IMR-90 (cell line): ENCODE measurements at regions not wholly inside any gene's neighbourhood (a gene's known extent, or its start where the extent isn't known, plus 50 kb on each side); places are given as distances from the start of the nearest gene placed in this dataset.

ENCODE experiments used
- ATAC-seq: fragments of 200-7000 bp; cut with Tn5 transposase; 2 replicates; pipeline ENCODE4 v1.9.1; 2020; ENCODE audit warnings: low read depth, mild to moderate bottlenecking, moderate library complexity
- BruUV-seq: library from RNA; stranded (reverse); fragments of 400-500 nt; replicated peaks from 2 replicates; lab custom pipeline; 2021; lab: Mats Ljungman, UMichigan
- CTCF ChIA-PET: fragments of 300-600 bp; formaldehyde crosslinking; extraction: SDS; loops from one replicate; lab custom pipeline; 2021; ENCODE audit warnings: antibody characterized with exemption; lab: Yijun Ruan, JAX
- POLR2A ChIA-PET: fragments of 300-600 bp; sonication (Branson Sonifier 250); formaldehyde crosslinking; loops from one replicate; lab custom pipeline; 2022; ENCODE audit warnings: antibody characterized with exemption; ENCODE audit not compliant: unreplicated experiment; lab: Charles Lee
- DNase-seq: peaks from one replicate; pipeline ENCODE4 v3.0.0; 2013
- H2AFZ ChIP-seq: replicated peaks from 2 replicates; pipeline ENCODE3; 2013; ENCODE audit warnings: low read length, mild to moderate bottlenecking; ENCODE audit not compliant: poor library complexity
- H2AK5ac ChIP-seq: 2 replicates; pipeline ENCODE4 v1.6.1; 2013; ENCODE audit warnings: low read depth, low read length, inconsistent platforms
- H2AK9ac ChIP-seq: replicated peaks from 2 replicates; pipeline ENCODE3; 2013; ENCODE audit warnings: mild to moderate bottlenecking, low read depth, low read length, moderate library complexity; ENCODE audit not compliant: poor library complexity
- H2BK120ac ChIP-seq: 2 replicates; pipeline ENCODE4 v1.6.1; 2013; ENCODE audit warnings: low read depth, low read length, inconsistent platforms
- H2BK15ac ChIP-seq: 3 replicates; pipeline ENCODE4 v1.6.1; 2013; ENCODE audit warnings: low read depth, low read length, inconsistent platforms
- H2BK20ac ChIP-seq: 2 replicates; pipeline ENCODE4 v1.6.1; 2013; ENCODE audit warnings: low read depth, mild to moderate bottlenecking, inconsistent platforms, low read length, moderate library complexity
- H2BK5ac ChIP-seq: 2 replicates; pipeline ENCODE4 v1.6.1; 2013; ENCODE audit warnings: mild to moderate bottlenecking, low read depth, low read length, inconsistent platforms; ENCODE audit not compliant: poor library complexity, severe bottlenecking
- H3K14ac ChIP-seq: replicated peaks from 2 replicates; pipeline ENCODE4 v1.6.1; 2013; ENCODE audit warnings: low read depth, low read length, inconsistent platforms
- H3K18ac ChIP-seq: 2 replicates; pipeline ENCODE4 v1.6.1; 2013; ENCODE audit warnings: low read depth, low read length, control low read depth
- H3K23ac ChIP-seq: 2 replicates; pipeline ENCODE4 v1.6.1; 2013; ENCODE audit warnings: low read depth, low read length, inconsistent platforms
- H3K27ac ChIP-seq: 2 replicates; pipeline ENCODE4 v1.5.1; 2013; ENCODE audit warnings: mild to moderate bottlenecking, control low read depth, low read length; ENCODE audit not compliant: insufficient read depth
- H3K27me3 ChIP-seq: 2 replicates; pipeline ENCODE4 v1.6.1; 2013; ENCODE audit warnings: low read length; ENCODE audit not compliant: control insufficient read depth, insufficient read depth
- H3K36me3 ChIP-seq: 2 replicates; pipeline ENCODE4 v1.6.1; 2013; ENCODE audit warnings: low read length, mixed read lengths; ENCODE audit not compliant: control insufficient read depth, insufficient read depth
- H3K4ac ChIP-seq: 2 replicates; pipeline ENCODE4 v1.6.1; 2013; ENCODE audit warnings: low read depth, low read length, inconsistent platforms
- H3K4me1 ChIP-seq: 2 replicates; pipeline ENCODE4 v1.6.1; 2013; ENCODE audit warnings: low read length, mixed read lengths; ENCODE audit not compliant: control insufficient read depth, insufficient read depth
- H3K4me2 ChIP-seq: 2 replicates; pipeline ENCODE4 v1.6.1; 2013; ENCODE audit warnings: low read depth, mild to moderate bottlenecking, control low read depth, low read length, moderate library complexity
- H3K4me3 ChIP-seq: 2 replicates; pipeline ENCODE4 v1.5.1; 2013; ENCODE audit warnings: low read depth, mild to moderate bottlenecking, control low read depth, low read length, moderate library complexity; ENCODE audit not compliant: insufficient read depth
- H3K56ac ChIP-seq: 2 replicates; pipeline ENCODE4 v1.6.1; 2013; ENCODE audit warnings: low read length, inconsistent platforms; ENCODE audit not compliant: insufficient read depth; ENCODE audit errors: extremely low read depth
- H3K79me1 ChIP-seq, 2 experiments: 2 replicates each; pipeline ENCODE4 v1.6.1; 2013; ENCODE audit warnings: low read length in 2 of 2, inconsistent platforms in 1 of 2, low read depth in 1 of 2
- H3K9ac ChIP-seq: 2 replicates; pipeline ENCODE4 v1.6.1; 2013; ENCODE audit warnings: low read depth, low read length, control low read depth
- H3K9me1 ChIP-seq: 2 replicates; pipeline ENCODE4 v1.6.1; 2013; ENCODE audit warnings: low read length, inconsistent platforms; ENCODE audit not compliant: insufficient read depth
- H3K9me3 ChIP-seq: 2 replicates; pipeline ENCODE4 v1.6.1; 2013; ENCODE audit warnings: low read length; ENCODE audit not compliant: control insufficient read depth, insufficient read depth
- H4K20me1 ChIP-seq: 2 replicates; pipeline ENCODE4 v1.6.1; 2013; ENCODE audit warnings: low read length, inconsistent platforms; ENCODE audit not compliant: insufficient read depth
- H4K5ac ChIP-seq: 2 replicates; pipeline ENCODE4 v1.6.1; 2013; ENCODE audit warnings: mild to moderate bottlenecking, low read depth, low read length, control low read depth
- H4K8ac ChIP-seq, 2 experiments: 2 replicates each; pipeline ENCODE4 v1.6.1; 2013; ENCODE audit warnings: low read depth in 2 of 2, low read length in 2 of 2, control low read depth in 1 of 2, inconsistent platforms in 1 of 2
- H4K91ac ChIP-seq: 2 replicates; pipeline ENCODE4 v1.6.1; 2013; ENCODE audit warnings: low read depth, low read length, inconsistent platforms; ENCODE audit not compliant: insufficient read depth
- BHLHE40 ChIP-seq: fragments of 150-350 bp; IDR thresholded peaks from 2 replicates; pipeline ENCODE4 v1.6.1; 2016; ENCODE audit warnings: mild to moderate bottlenecking, low read depth, low read length
- CEBPB ChIP-seq: IDR thresholded peaks from 2 replicates; pipeline ENCODE4 v1.6.1; 2012; ENCODE audit warnings: low read depth, low read length, improper control_type of control experiment
- CHD1 ChIP-seq: IDR thresholded peaks from 2 replicates; pipeline ENCODE4 v1.6.1; 2012; ENCODE audit warnings: low read depth, low read length, improper control_type of control experiment
- FOS ChIP-seq: fragments of 150-350 bp; IDR thresholded peaks from 2 replicates; pipeline ENCODE4 v1.6.1; 2016; ENCODE audit warnings: low read depth, low read length
- MAFK ChIP-seq: IDR thresholded peaks from 2 replicates; pipeline ENCODE4 v1.6.1; 2012; ENCODE audit warnings: low read depth, low read length, improper control_type of control experiment
- MAZ ChIP-seq: IDR thresholded peaks from 2 replicates; pipeline ENCODE4 v1.6.1; 2012; ENCODE audit warnings: low read depth, mild to moderate bottlenecking, low read length, improper control_type of control experiment, moderate library complexity, borderline replicate concordance
- MXI1 ChIP-seq: IDR thresholded peaks from 2 replicates; pipeline ENCODE4 v1.6.1; 2012; ENCODE audit warnings: low read depth, mild to moderate bottlenecking, low read length, moderate library complexity, borderline replicate concordance
- NFE2L2 ChIP-seq: fragments of 150-350 bp; IDR thresholded peaks from 2 replicates; pipeline ENCODE4 v1.6.1; 2016; ENCODE audit warnings: low read depth, mild to moderate bottlenecking, low read length
- POLR2A ChIP-seq: IDR thresholded peaks from 2 replicates; pipeline ENCODE4 v1.6.1; 2012; ENCODE audit warnings: mild to moderate bottlenecking, low read depth, low read length
- RAD21 ChIP-seq: IDR thresholded peaks from 2 replicates; pipeline ENCODE4 v1.6.1; 2012; ENCODE audit warnings: low read length, improper control_type of control experiment
- RCOR1 ChIP-seq: IDR thresholded peaks from 2 replicates; pipeline ENCODE4 v1.6.1; 2012; ENCODE audit warnings: mild to moderate bottlenecking, low read length, improper control_type of control experiment; ENCODE audit not compliant: insufficient replicate concordance
- RFX5 ChIP-seq: IDR thresholded peaks from 2 replicates; pipeline ENCODE4 v1.8.0; 2012; ENCODE audit warnings: low read depth, mild to moderate bottlenecking, low read length, moderate library complexity
- SMC3 ChIP-seq: fragments of 150-350 bp; IDR thresholded peaks from 2 replicates; pipeline ENCODE4 v1.6.1; 2016; ENCODE audit warnings: low read depth, mild to moderate bottlenecking, antibody characterized with exemption, low read length, moderate library complexity
- WGBS, 2 experiments: methylation state at CpG; one replicate each; pipeline versions ENCODE4 v1.1.5 to v1.1.7; 2013; ENCODE audit warnings: missing lambda C conversion rate in 2 of 2; ENCODE audit not compliant: insufficient read length in 1 of 2; ENCODE audit errors: extremely low coverage in 2 of 2; 5-methylcytosine and 5-hydroxymethylcytosine counted together
- dilution Hi-C: fragments of 300-500 bp; cut with HindIII; formaldehyde crosslinking; loops from one replicate; pipeline ENCODE4 v1.14.3; 2018; ENCODE audit warnings: low sequenced_read_pairs; ENCODE audit not compliant: unreplicated experiment
- in situ Hi-C: fragments of 300-500 bp; cut with MboI; formaldehyde crosslinking; loops from 3 replicates; pipeline ENCODE4 v1.14.3; 2019; ENCODE audit warnings: low sequenced_read_pairs, inconsistent platforms, mixed read lengths
- intact Hi-C: fragments of 100-400 bp; cut with micrococcal nuclease; formaldehyde crosslinking; loops from 2 replicates; pipeline ENCODE4 v1.10.0; 2022
- TF ChIP-seq, protein P1 (sequence below): fragments of 150-350 bp; IDR thresholded peaks from 2 replicates; pipeline ENCODE4 v1.6.1; 2016; ENCODE audit warnings: low read depth, mild to moderate bottlenecking, low read length, moderate library complexity, borderline replicate concordance
- TF ChIP-seq, protein P2 (sequence below): conservative IDR thresholded peaks from 2 replicates; pipeline ENCODE4 v1.5.1; 2012; ENCODE audit warnings: mild to moderate bottlenecking, low read depth, low read length, improper control_type of control experiment
- TF ChIP-seq, protein P3 (sequence below): fragments of 150-350 bp; IDR thresholded peaks from 2 replicates; pipeline ENCODE4 v1.6.1; 2017; ENCODE audit warnings: mild to moderate bottlenecking, antibody characterized with exemption, low read length, low read depth

DNA sequence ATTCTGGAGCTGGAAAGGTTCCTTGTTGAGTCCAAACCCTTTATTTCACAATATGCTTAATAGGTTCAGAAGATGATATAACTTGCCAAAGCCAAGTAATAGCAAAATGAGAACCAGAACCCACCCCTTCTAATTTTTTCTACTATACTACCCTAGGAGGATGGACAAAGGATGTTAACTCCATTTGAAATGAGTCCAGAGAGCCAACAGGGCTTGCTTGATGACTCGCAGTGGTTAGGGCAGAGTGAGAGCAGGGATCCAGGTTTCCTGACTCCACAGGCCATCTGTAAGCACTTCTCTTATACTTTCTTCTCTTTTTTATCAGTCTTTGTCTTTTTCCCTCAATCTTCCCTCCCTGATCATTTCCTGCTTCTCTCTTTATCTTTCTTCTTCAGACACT, 668.1 kb downstream of the MED13L start:
- TF ChIP-seq FOS (no peak), SMC3 (no peak), MAZ (no peak), RCOR1 (no peak), POLR2A (no peak), MXI1 (no peak), CEBPB (no peak), BHLHE40 (no peak), CHD1 (no peak), NFE2L2 (no peak), RAD21 (no peak), RFX5 (no peak), MAFK (no peak)
- TF ChIP-seq, protein P1, sequence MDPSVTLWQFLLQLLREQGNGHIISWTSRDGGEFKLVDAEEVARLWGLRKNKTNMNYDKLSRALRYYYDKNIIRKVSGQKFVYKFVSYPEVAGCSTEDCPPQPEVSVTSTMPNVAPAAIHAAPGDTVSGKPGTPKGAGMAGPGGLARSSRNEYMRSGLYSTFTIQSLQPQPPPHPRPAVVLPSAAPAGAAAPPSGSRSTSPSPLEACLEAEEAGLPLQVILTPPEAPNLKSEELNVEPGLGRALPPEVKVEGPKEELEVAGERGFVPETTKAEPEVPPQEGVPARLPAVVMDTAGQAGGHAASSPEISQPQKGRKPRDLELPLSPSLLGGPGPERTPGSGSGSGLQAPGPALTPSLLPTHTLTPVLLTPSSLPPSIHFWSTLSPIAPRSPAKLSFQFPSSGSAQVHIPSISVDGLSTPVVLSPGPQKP: no peak
- TF ChIP-seq, protein P2, sequence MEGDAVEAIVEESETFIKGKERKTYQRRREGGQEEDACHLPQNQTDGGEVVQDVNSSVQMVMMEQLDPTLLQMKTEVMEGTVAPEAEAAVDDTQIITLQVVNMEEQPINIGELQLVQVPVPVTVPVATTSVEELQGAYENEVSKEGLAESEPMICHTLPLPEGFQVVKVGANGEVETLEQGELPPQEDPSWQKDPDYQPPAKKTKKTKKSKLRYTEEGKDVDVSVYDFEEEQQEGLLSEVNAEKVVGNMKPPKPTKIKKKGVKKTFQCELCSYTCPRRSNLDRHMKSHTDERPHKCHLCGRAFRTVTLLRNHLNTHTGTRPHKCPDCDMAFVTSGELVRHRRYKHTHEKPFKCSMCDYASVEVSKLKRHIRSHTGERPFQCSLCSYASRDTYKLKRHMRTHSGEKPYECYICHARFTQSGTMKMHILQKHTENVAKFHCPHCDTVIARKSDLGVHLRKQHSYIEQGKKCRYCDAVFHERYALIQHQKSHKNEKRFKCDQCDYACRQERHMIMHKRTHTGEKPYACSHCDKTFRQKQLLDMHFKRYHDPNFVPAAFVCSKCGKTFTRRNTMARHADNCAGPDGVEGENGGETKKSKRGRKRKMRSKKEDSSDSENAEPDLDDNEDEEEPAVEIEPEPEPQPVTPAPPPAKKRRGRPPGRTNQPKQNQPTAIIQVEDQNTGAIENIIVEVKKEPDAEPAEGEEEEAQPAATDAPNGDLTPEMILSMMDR: no peak
- TF ChIP-seq, protein P3, sequence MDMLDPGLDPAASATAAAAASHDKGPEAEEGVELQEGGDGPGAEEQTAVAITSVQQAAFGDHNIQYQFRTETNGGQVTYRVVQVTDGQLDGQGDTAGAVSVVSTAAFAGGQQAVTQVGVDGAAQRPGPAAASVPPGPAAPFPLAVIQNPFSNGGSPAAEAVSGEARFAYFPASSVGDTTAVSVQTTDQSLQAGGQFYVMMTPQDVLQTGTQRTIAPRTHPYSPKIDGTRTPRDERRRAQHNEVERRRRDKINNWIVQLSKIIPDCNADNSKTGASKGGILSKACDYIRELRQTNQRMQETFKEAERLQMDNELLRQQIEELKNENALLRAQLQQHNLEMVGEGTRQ: no peak
- DNase-seq (peak; percentile 1), ATAC-seq (no peak)
- no peak overlapping the region for H2BK120ac ChIP-seq
- no peak overlapping the region for H2BK20ac ChIP-seq
- H3K36me3 ChIP-seq: no peaks in the 10 kb centered on the region
- no peak overlapping the region for H3K4me3 ChIP-seq
- in situ Hi-C loops (no loop called here), dilution Hi-C loops (no loop called here), intact Hi-C loops (no loop called here)
- H2BK5ac ChIP-seq: no peak overlapping the region
- ChIA-PET POLR2A (no interaction called here), CTCF (no interaction called here)
- H2AK5ac ChIP-seq: no peak overlapping the region
- no peak overlapping the region for H2AFZ ChIP-seq
- no TSS peak for BruUV-seq
- no peak overlapping the region for H3K4ac ChIP-seq
- no peaks in the 10 kb centered on the region for H4K20me1 ChIP-seq
- no peak overlapping the region for H3K18ac ChIP-seq
- H4K5ac ChIP-seq: no peak overlapping the region
- H4K91ac ChIP-seq: no peak overlapping the region
- no peak overlapping the region for H4K8ac ChIP-seq
- no peaks in the 10 kb centered on the region; the same call in none of the 2 replicates for H3K27me3 ChIP-seq
- no peak overlapping the region for H2BK15ac ChIP-seq
- no peak overlapping the region for H3K4me2 ChIP-seq
- H3K27ac ChIP-seq: no peak overlapping the region
- H3K9me3 ChIP-seq: no peaks in the 10 kb centered on the region
- H3K9ac ChIP-seq: no peak overlapping the region
- no peak overlapping the region for H2AK9ac ChIP-seq
- H3K4me1 ChIP-seq: no peaks in the 10 kb centered on the region
- H3K56ac ChIP-seq: no peak overlapping the region
- no CpG with 5 or more reads among the region's 1 CpG for WGBS, 2 experiments
- no peak overlapping the region for H3K14ac ChIP-seq
- H3K9me1 ChIP-seq: no peaks in the 10 kb centered on the region
- H3K23ac ChIP-seq: no peak overlapping the region
- no peaks in the 10 kb centered on the region for H3K79me1 ChIP-seq
